Caco-2 (cell line): ENCODE measurements at regions not wholly inside any gene's neighbourhood (a gene's known extent, or its start where the extent isn't known, plus 50 kb on each side); places are given as distances from the start of the nearest gene placed in this dataset.

ENCODE experiments used
- BruUV-seq: library from RNA; stranded (reverse); fragments of 400-500 nt; replicated peaks from 2 replicates; lab custom pipeline; 2021; lab: Mats Ljungman, UMichigan
- CTCF ChIA-PET: fragments of 300-600 bp; sonication (Branson Sonifier 250); formaldehyde crosslinking; loops from one replicate; lab custom pipeline; 2022; ENCODE audit warnings: antibody characterized with exemption; lab: Charles Lee
- POLR2A ChIA-PET: fragments of 300-600 bp; sonication (Branson Sonifier 250); formaldehyde crosslinking; loops from one replicate; lab custom pipeline; 2022; ENCODE audit warnings: antibody characterized with exemption; lab: Charles Lee
- DNase-seq, 2 experiments: peaks; one replicate each; pipeline versions ENCODE4 v3.0.0 to v3.0.0-alpha.2; 2020 to 2022
- H3K27me3 ChIP-seq: replicated peaks from 2 replicates; pipeline ENCODE4 v1.6.0; 2011; ENCODE audit warnings: low read length; ENCODE audit not compliant: control insufficient read depth, insufficient read depth
- H3K36me3 ChIP-seq: 2 replicates; pipeline ENCODE4 v1.5.1; 2011; ENCODE audit warnings: low read length; ENCODE audit not compliant: control insufficient read depth, insufficient read depth
- H3K4me1 ChIP-seq: fragments of 250-450 bp; sonication (Bioruptor Pico); 2 replicates; pipeline ENCODE4 v1.5.1; 2020; ENCODE audit warnings: mild to moderate bottlenecking
- H3K4me3 ChIP-seq: 2 replicates; pipeline ENCODE4 v1.5.1; 2011; ENCODE audit warnings: low read depth, mild to moderate bottlenecking, control low read depth, low read length
- H3K9me3 ChIP-seq: fragments of 250-450 bp; sonication (Bioruptor Pico); 2 replicates; pipeline ENCODE4 v1.5.1; 2020; ENCODE audit warnings: mild to moderate bottlenecking, moderate library complexity
- H3K27ac Mint-ChIP-seq: one replicate; pipeline ENCODE4 v1.8.0; 2022; ENCODE audit warnings: mixed read lengths; ENCODE audit not compliant: unreplicated experiment
- H3K27me3 Mint-ChIP-seq: one replicate; pipeline ENCODE4 v1.8.0; 2022; ENCODE audit warnings: mixed read lengths; ENCODE audit not compliant: insufficient read depth, unreplicated experiment
- H3K36me3 Mint-ChIP-seq: one replicate; pipeline ENCODE4 v1.8.0; 2022; ENCODE audit warnings: mild to moderate bottlenecking, mixed read lengths; ENCODE audit not compliant: insufficient read depth, unreplicated experiment
- H3K4me1 Mint-ChIP-seq: one replicate; pipeline ENCODE4 v1.8.0; 2022; ENCODE audit warnings: low read depth, mixed read lengths; ENCODE audit not compliant: unreplicated experiment
- H3K4me3 Mint-ChIP-seq: one replicate; pipeline ENCODE4 v1.8.0; 2022; ENCODE audit warnings: mild to moderate bottlenecking, moderate library complexity, mixed read lengths; ENCODE audit not compliant: unreplicated experiment
- H3K9me3 Mint-ChIP-seq: one replicate; pipeline ENCODE4 v1.8.0; 2022; ENCODE audit warnings: mixed read lengths; ENCODE audit not compliant: unreplicated experiment
- CTCF ChIP-seq, 2 experiments: fragments of 200-600 bp in 1 of 2; IDR thresholded peaks; 1 replicate in 1 of 2; 2 replicates in 1 of 2; pipeline versions ENCODE4 v1.5.1 to v1.8.0; 2011 to 2022; ENCODE audit warnings: antibody characterized with exemption in 1 of 2, control low read depth in 1 of 2, inconsistent platforms in 1 of 2, low read depth in 1 of 2, low read length in 1 of 2, mild to moderate bottlenecking in 1 of 2, moderate library complexity in 1 of 2; ENCODE audit not compliant: insufficient read depth in 1 of 2, severe bottlenecking in 1 of 2, unreplicated experiment in 1 of 2
- intact Hi-C: fragments of 100-400 bp; cut with micrococcal nuclease; formaldehyde crosslinking; loops from one replicate; pipeline ENCODE4 v1.10.0; 2022; ENCODE audit not compliant: unreplicated experiment

GRCh38 chr6:119887666-119888065 is 538.1 kb upstream of the MAN1A1 start:
- Mint-ChIP-seq H3K27ac (no peak overlapping the region), H3K4me1 (no peaks in the 10 kb centered on the region), H3K27me3 (no peaks in the 10 kb centered on the region), H3K36me3 (no peaks in the 10 kb centered on the region), H3K9me3 (no peaks in the 10 kb centered on the region), H3K4me3 (no peak overlapping the region)
- no TSS peak for BruUV-seq
- DNase-seq = no peak
- Histone ChIP-seq H3K4me1 (no peaks in the 10 kb centered on the region), H3K4me3 (no peak overlapping the region), H3K27me3 (no peaks in the 10 kb centered on the region), H3K36me3 (no peaks in the 10 kb centered on the region), H3K9me3 (no peaks in the 10 kb centered on the region)
- CTCF ChIA-PET = no interaction called here
- intact Hi-C loops = no loop called here
- POLR2A ChIA-PET = no interaction called here
- no peak for TF ChIP-seq CTCF (IDR thresholded peaks at IDR 0.05; ENCODE audit: insufficient read depth in 1 of 2, low read depth in 1 of 2, low read length in 1 of 2, severe bottlenecking in 1 of 2, unreplicated experiment in 1 of 2)

DNA sequence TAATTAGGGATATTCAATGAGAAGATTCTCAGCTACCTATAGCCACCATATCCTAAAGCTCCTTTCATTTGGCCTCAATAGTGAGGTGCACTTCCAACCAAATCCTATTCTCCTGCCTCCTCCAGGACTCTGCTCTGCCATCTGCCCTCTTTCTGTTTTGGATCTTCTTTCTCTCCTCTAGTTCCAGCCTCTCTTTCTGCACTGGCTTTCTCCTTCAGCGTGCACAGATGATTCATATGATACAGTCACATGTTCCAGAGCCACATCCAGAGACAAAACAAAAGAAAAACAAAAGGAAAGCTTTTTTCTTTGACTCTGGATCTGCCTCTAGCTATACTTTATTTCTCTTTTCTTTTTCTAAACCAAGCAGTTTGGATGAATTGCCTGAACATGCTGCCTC is 531.9 kb upstream of the MAN1A1 start:
- POLR2A ChIA-PET = no interaction called here
- no peaks in the 10 kb centered on the region for H3K27me3 Mint-ChIP-seq
- no TSS peak for BruUV-seq

DNA sequence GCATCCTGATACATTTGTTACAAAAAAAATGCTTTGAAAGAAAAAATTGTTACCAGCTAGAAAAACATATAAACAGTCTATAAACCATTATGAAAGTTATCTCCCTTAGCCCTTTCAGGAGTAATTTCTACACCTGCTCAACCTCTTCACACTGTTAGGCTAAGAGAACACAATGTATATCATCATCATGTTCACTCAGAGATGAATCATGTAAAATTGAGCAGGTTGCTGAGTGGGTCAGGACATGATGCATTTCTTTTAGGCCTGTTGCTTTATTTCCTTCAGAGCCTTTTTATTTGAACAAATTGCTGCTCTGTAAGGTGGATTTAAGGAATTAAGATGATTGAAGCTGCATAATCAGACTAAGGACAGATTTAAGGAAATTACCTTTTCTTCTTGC is 531.3 kb upstream of the MAN1A1 start:
- TF ChIP-seq CTCF (IDR thresholded peaks at IDR 0.05; ENCODE audit: insufficient read depth in 1 of 2, low read depth in 1 of 2, low read length in 1 of 2, severe bottlenecking in 1 of 2, unreplicated experiment in 1 of 2) = no peak
- H3K27me3 Mint-ChIP-seq = no peaks in the 10 kb centered on the region
- no TSS peak for BruUV-seq

More for the DNA sequence above, 531.9 kb upstream of the MAN1A1 start:
- Histone ChIP-seq H3K27me3 (no peaks in the 10 kb centered on the region), H3K4me1 (no peaks in the 10 kb centered on the region), H3K4me3 (no peak overlapping the region), H3K9me3 (no peaks in the 10 kb centered on the region), H3K36me3 (no peaks in the 10 kb centered on the region)
- no peak for TF ChIP-seq CTCF (IDR thresholded peaks at IDR 0.05; ENCODE audit: insufficient read depth in 1 of 2, low read depth in 1 of 2, low read length in 1 of 2, severe bottlenecking in 1 of 2, unreplicated experiment in 1 of 2)
- H3K27ac Mint-ChIP-seq = no peak overlapping the region
- DNase-seq = no peak
- H3K9me3 Mint-ChIP-seq = no peaks in the 10 kb centered on the region
- no peaks in the 10 kb centered on the region for H3K36me3 Mint-ChIP-seq
- H3K4me3 Mint-ChIP-seq = no peak overlapping the region
- intact Hi-C loops = no loop called here
- H3K4me1 Mint-ChIP-seq = no peaks in the 10 kb centered on the region
- CTCF ChIA-PET = no interaction called here

More for the DNA sequence above, 531.3 kb upstream of the MAN1A1 start:
- no peaks in the 10 kb centered on the region for H3K27me3 ChIP-seq
- Mint-ChIP-seq H3K4me1 (no peaks in the 10 kb centered on the region), H3K27ac (no peak overlapping the region), H3K4me3 (no peak overlapping the region), H3K36me3 (no peaks in the 10 kb centered on the region), H3K9me3 (no peaks in the 10 kb centered on the region)
- H3K36me3 ChIP-seq = no peaks in the 10 kb centered on the region
- no peak overlapping the region for H3K4me3 ChIP-seq
- DNase-seq = no peak
- intact Hi-C loops = no loop called here
- no peaks in the 10 kb centered on the region for H3K4me1 ChIP-seq
- CTCF ChIA-PET = no interaction called here
- POLR2A ChIA-PET = no interaction called here
- H3K9me3 ChIP-seq = no peaks in the 10 kb centered on the region
